ENCODE measurements at regions not wholly inside any gene's neighbourhood (a gene's known extent, or its start where the extent isn't known, plus 50 kb on each side); places are given as distances from the start of the nearest gene placed in this dataset.

DNA sequence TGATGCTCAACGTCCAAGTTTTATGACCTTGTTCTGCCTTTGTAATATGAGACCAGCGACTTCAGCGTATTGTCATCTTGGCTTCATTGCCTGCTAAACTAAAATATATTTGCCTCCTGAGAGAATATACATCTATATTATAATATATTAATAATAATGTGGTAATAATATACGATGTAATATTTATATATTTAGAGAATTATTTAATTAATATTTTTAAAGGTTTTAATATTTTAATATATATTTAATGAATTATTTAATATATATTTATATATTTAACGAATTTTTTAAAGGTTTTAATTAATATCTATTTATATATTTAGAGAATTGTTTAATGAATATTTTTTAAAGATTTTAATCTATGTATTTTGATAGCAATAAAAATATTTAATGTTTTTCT is 700.7 kb downstream of the TAF11L14 start:
- ATAC-seq (no peak), DNase-seq (no peak), FAIRE-seq (peak; percentile 98)
- TF ChIP-seq, protein P1, sequence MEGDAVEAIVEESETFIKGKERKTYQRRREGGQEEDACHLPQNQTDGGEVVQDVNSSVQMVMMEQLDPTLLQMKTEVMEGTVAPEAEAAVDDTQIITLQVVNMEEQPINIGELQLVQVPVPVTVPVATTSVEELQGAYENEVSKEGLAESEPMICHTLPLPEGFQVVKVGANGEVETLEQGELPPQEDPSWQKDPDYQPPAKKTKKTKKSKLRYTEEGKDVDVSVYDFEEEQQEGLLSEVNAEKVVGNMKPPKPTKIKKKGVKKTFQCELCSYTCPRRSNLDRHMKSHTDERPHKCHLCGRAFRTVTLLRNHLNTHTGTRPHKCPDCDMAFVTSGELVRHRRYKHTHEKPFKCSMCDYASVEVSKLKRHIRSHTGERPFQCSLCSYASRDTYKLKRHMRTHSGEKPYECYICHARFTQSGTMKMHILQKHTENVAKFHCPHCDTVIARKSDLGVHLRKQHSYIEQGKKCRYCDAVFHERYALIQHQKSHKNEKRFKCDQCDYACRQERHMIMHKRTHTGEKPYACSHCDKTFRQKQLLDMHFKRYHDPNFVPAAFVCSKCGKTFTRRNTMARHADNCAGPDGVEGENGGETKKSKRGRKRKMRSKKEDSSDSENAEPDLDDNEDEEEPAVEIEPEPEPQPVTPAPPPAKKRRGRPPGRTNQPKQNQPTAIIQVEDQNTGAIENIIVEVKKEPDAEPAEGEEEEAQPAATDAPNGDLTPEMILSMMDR (IDR thresholded peaks at IDR 0.05) = no peak
- intact Hi-C loops (cut with DNase I) = no loop called here
- Histone ChIP-seq H3K27me3 (no peaks in the 10 kb centered on the region), H3K27ac (no peak overlapping the region), H3K36me3 (no peaks in the 10 kb centered on the region), H3K4me1 (no peaks in the 10 kb centered on the region), H3K9me3 (no peaks in the 10 kb centered on the region), H3K4me3 (no peak overlapping the region)
- WGBS, 2 donors = 45 to 47% methylated on average over 5 of the region's 5 CpGs

DNA sequence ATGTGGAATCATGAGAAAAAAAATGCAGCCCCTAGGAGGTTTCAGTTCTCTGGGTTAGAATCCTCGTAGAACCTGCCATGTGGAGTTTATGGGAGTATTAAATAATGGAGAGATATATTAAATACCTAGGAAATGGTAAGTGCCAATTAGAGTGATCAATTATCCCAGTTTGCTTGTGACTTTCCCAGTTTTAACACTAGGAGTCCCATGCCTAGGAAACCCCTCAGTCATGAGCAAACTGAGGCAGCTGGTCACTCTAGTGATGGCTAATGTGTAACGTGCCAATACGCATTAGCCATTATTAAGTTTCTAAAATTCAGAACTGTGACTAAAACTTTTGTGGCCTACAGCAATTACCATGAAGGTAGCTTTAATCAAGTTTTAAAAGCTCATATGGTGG is 720.6 kb downstream of the TAF11L14 start:
- Histone ChIP-seq H3K27me3 (no peaks in the 10 kb centered on the region), H3K36me3 (no peaks in the 10 kb centered on the region), H3K4me3 (no peak overlapping the region), H3K4me1 (no peaks in the 10 kb centered on the region), H3K27ac (no peak overlapping the region), H3K9me3 (no peaks in the 10 kb centered on the region)
- FAIRE-seq (no peak), ATAC-seq (no peak), DNase-seq (no peak)
- WGBS, 2 donors = 62 to 71% methylated on average over 3 of the region's 3 CpGs
- intact Hi-C loops (cut with DNase I) = no loop called here
- TF ChIP-seq, protein P1 (IDR thresholded peaks at IDR 0.05) = no peak

DNA sequence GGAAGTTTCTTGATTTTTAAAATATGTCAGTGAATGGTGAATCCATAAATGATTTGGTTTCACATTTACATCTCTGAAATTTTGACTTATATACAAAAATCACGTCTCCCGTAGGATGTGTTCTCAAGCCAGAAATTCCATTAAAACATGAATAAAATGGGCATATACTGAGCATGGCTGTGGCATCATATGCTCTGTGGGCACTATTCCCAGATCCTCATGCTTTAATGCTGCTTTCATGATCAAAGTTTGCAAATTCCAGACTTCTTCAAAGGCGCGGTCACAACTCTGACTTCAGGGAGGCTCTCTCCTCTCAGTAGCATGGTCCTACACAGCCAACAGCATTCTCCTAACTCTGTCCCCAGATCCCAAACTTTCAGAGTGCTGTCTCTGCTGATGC is 723.2 kb downstream of the TAF11L14 start:
- Histone ChIP-seq H3K36me3 (no peaks in the 10 kb centered on the region), H3K27ac (no peak overlapping the region), H3K4me1 (no peaks in the 10 kb centered on the region), H3K27me3 (no peaks in the 10 kb centered on the region), H3K4me3 (no peak overlapping the region), H3K9me3 (no peaks in the 10 kb centered on the region)
- WGBS, 2 donors = 67 to 85% methylated on average over 4 of the region's 4 CpGs
- TF ChIP-seq, protein P1 (IDR thresholded peaks at IDR 0.05) = no peak
- no peak for DNase-seq
- intact Hi-C loops (cut with DNase I) = no loop called here
- FAIRE-seq = no peak
- no peak for ATAC-seq

DNA sequence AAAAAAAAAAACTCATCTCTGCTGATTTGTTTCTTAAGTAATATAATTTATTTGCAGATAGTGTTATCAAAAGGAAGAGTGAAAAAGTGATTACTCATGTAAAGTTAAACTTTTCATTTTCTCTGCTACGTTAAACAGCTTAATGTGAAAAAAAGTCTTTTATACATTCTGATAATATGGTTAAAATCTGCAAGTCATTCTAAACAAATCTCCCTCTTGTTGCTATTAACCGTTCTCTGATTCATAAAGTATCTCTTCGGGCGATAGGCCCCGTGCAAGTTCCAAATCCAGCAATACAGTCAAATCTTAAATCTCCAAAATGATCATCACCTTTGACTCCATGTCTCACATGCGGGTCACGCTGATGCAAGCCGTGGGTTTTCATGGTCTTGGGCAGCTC is 732.0 kb downstream of the TAF11L14 start:
- intact Hi-C loops (cut with DNase I) = no loop called here
- Histone ChIP-seq H3K27ac (no peak overlapping the region), H3K27me3 (peaks cover 0 to 4% (median 0%) of the 10 kb centered on the region in 4 donors), H3K4me3 (no peak overlapping the region), H3K36me3 (no peaks in the 10 kb centered on the region), H3K4me1 (no peaks in the 10 kb centered on the region), H3K9me3 (no peaks in the 10 kb centered on the region)
- WGBS, 2 donors = 71 to 79% methylated on average over 8 of the region's 8 CpGs
- ATAC-seq = no peak
- TF ChIP-seq, protein P1 (IDR thresholded peaks at IDR 0.05) = no peak
- no peak for DNase-seq
- FAIRE-seq = no peak

DNA sequence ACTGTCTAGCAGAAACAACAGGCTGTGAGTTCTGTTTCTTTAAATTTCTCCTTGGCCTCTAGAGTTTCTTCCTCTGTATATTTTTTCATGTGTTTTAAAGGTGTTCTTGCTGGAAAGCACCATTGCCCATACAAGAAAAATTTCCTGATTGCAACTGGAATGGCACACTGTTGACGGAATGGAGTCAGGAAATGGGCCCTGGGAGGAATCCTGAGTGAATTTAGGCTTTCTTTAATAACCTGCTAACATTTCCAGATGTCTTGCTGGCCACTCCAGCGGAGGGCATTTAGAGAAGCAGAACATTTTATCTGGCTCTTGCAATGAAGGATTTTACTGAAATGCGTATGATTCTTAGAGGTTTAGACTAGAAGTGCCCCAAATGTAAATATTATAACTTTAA is 736.3 kb downstream of the TAF11L14 start:
- DNase-seq = no peak
- intact Hi-C loops (cut with DNase I) = no loop called here
- no peak for ATAC-seq
- no peak overlapping the region for H3K4me3 ChIP-seq
- H3K27ac ChIP-seq = no peak overlapping the region
- peaks cover 0 to 4% (median 0%) of the 10 kb centered on the region in 4 donors for H3K27me3 ChIP-seq
- no peaks in the 10 kb centered on the region for H3K9me3 ChIP-seq
- TF ChIP-seq, protein P1 (IDR thresholded peaks at IDR 0.05) = no peak
- no peaks in the 10 kb centered on the region for H3K4me1 ChIP-seq
- FAIRE-seq = no peak
- 45 to 49% methylated on average over 3 of the region's 3 CpGs for WGBS, 2 donors
- no peaks in the 10 kb centered on the region for H3K36me3 ChIP-seq
